GM19328 (cell line): ENCODE measurements at regions not wholly inside any gene's neighbourhood (a gene's known extent, or its start where the extent isn't known, plus 50 kb on each side); places are given as distances from the start of the nearest gene placed in this dataset.

ENCODE experiments used
- ATAC-seq: cut with Tn5 transposase; IDR thresholded peaks from one replicate; pipeline ENCODE4 v1.9.1; 2021; ENCODE audit warnings: mild to moderate bottlenecking, moderate library complexity; ENCODE audit not compliant: unreplicated experiment

- no peak for ATAC-seq
Measured at GRCh38 chr5:33238826-33239695, 201.7 kb upstream of the TARS1 start.

GRCh38 chr5:33240558-33240957 lies 200.2 kb upstream of the TARS1 start:
- no peak for ATAC-seq

- ATAC-seq: no peak
Measured at GRCh38 chr5:33241802-33242201, 199.0 kb upstream of the TARS1 start.

GRCh38 chr5:33242277-33242676 lies 198.5 kb upstream of the TARS1 start:
- ATAC-seq: no peak

GRCh38 chr5:33244441-33245150 lies 196.2 kb upstream of the TARS1 start:
- no peak for ATAC-seq

GRCh38 chr5:33254579-33254978 lies 186.2 kb upstream of the TARS1 start:
- no peak for ATAC-seq

- no peak for ATAC-seq
Measured at GRCh38 chr5:33257807-33258429, 182.8 kb upstream of the TARS1 start.

GRCh38 chr5:33258553-33258952 lies 182.2 kb upstream of the TARS1 start:
- ATAC-seq: no peak

GRCh38 chr5:33260098-33260497 lies 180.7 kb upstream of the TARS1 start:
- no peak for ATAC-seq

- no peak for ATAC-seq
Measured at GRCh38 chr5:33261305-33261704, 179.5 kb upstream of the TARS1 start.

- no peak for ATAC-seq
Measured at GRCh38 chr5:33261747-33262146, 179.0 kb upstream of the TARS1 start.

GRCh38 chr5:33267801-33268200 lies 173.0 kb upstream of the TARS1 start:
- ATAC-seq: no peak

- ATAC-seq: no peak
Measured at GRCh38 chr5:33268374-33268773, 172.4 kb upstream of the TARS1 start.

- no peak for ATAC-seq
Measured at GRCh38 chr5:33270671-33271070, 170.1 kb upstream of the TARS1 start.

- ATAC-seq: no peak
Measured at GRCh38 chr5:33271606-33272005, 169.2 kb upstream of the TARS1 start.

GRCh38 chr5:33272288-33272687 lies 168.5 kb upstream of the TARS1 start:
- ATAC-seq: no peak

- ATAC-seq: no peak
Measured at GRCh38 chr5:33273985-33274384, 166.8 kb upstream of the TARS1 start.

- no peak for ATAC-seq
Measured at GRCh38 chr5:33275391-33275790, 165.4 kb upstream of the TARS1 start.

GRCh38 chr5:33275921-33276627 lies 164.7 kb upstream of the TARS1 start:
- no peak for ATAC-seq

GRCh38 chr5:33276628-33276950 lies 164.2 kb upstream of the TARS1 start:
- ATAC-seq: no peak

- ATAC-seq: no peak
Measured at GRCh38 chr5:33277061-33277650, 163.6 kb upstream of the TARS1 start.
